ENCODE measurements at regions not wholly inside any gene's neighbourhood (a gene's known extent, or its start where the extent isn't known, plus 50 kb on each side); places are given as distances from the start of the nearest gene placed in this dataset.
"Not testable (repeated sequence)": the region's sequence is repeated elsewhere in the genome, so short reads cannot be mapped to it uniquely, and the experiment has no call there.

DNA sequence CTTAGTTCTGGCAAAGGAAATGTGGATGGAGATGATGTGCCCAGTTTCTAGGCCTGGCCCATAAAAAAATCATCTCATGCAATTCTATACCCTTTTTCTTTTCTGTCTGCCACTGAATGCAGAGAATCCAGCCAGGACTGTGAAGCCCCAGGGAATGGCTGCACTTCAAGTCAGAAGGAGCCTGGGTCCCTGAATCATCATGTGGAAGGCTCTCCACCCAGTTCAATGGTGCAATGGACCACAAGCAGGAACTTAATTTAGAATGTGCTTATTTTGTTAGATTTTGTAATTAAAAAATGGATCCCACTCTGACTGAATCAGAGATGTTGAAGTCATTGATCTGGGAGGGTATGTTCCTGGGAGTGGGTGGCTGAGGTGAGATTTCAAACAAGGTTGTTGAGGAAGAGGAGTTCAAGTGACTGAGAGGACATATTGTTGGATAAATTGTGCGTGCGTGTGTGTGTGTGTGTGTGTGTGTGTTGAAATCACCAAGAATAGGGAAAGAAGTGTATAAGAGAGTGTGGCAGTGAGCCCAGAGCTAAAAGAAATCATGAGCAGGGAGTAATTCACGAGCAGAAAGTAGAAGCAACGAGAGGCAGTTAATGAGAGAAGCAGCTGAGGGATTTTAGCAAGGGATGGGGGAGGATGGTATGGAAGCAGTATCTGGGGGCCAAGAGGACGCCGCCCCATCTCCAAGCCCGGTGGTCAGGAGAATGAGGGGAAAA, 125.4 kb downstream of the TMX1 start:
- DNase-seq (ENCODE audit: low read depth): no peak

DNA sequence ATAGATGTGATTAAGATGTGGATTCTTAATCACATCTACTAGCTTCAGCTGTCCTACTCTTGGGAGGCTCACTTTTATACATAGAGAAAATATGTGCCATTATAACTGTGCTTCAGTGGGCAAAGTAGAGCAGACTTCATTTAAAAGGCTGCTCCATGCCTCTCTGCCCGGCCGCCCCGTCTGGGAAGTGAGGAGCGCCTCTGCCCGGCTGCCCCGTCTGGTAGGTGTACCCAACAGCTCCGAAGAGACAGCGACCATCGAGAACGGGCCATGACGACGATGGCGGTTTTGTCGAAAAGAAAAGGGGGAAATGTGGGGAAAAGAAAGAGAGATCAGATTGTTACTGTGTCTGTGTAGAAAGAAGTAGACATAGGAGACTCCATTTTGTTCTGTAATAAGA, 126.4 kb downstream of the TMX1 start:
- not testable (repeated sequence) for H3K4me3 ChIP-seq (ENCODE audit: low read depth, low read length); DNase-seq (ENCODE audit: low read depth); H3K36me3 ChIP-seq (ENCODE audit: control insufficient read depth, insufficient read depth, low read length)

More for the DNA sequence above, 125.4 kb downstream of the TMX1 start:
- Histone ChIP-seq H3K4me3 (ENCODE audit: low read depth, low read length) (no peak overlapping the region), H3K36me3 (ENCODE audit: control insufficient read depth, insufficient read depth, low read length) (no peaks in the 10 kb centered on the region), H3K27me3 (ENCODE audit: control insufficient read depth, insufficient read depth, low read length) (no peaks in the 10 kb centered on the region)
- TF ChIP-seq CTCF (IDR thresholded peaks at IDR 0.05; ENCODE audit: insufficient read depth, low read length, poor library complexity, severe bottlenecking): no peak

DNA sequence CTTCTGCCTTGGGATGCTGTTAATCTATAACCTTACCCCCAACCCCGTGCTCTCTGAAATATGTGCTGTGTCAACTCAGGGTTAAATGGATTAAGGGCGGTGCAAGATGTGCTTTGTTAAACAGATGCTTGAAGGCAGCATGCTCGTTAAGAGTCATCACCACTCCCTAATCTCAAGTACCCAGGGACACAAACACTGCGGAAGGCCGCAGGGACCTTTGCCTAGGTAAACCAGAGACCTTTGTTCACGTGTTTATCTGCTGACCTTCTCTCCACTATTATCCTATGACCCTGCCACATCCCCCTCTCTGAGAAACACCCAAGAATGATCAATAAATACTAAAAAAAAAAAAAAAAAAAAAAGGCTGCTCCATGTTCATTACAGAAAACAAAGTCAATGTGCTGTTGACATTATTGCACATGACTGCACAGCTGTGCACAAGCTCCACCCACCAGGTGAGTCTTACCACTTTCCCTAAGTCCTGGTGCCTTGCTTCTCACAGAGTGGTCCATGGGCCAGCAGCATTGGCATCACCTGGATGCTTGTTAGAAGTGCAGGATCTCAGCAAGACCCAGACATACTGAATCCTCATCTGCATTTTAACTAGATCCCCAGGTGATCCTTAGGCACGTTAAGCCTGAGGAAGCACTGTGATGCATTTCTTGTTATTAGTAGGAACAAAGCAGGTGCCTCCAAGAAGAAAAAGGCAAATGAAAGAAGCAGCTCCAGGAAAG, 127.0 kb downstream of the TMX1 start:
- not testable (repeated sequence) for H3K4me3 ChIP-seq (ENCODE audit: low read depth, low read length); H3K36me3 ChIP-seq (ENCODE audit: control insufficient read depth, insufficient read depth, low read length); DNase-seq (ENCODE audit: low read depth); H3K27me3 ChIP-seq (ENCODE audit: control insufficient read depth, insufficient read depth, low read length)

More for the DNA sequence above, 126.4 kb downstream of the TMX1 start:
- not testable (repeated sequence) for H3K27me3 ChIP-seq (ENCODE audit: control insufficient read depth, insufficient read depth, low read length)

GRCh38 chr14:51367600-51367931, 127.5 kb downstream of the TMX1 start:
- no peak overlapping the region for H3K4me3 ChIP-seq (ENCODE audit: low read depth, low read length)
- no peak for TF ChIP-seq CTCF (IDR thresholded peaks at IDR 0.05; ENCODE audit: insufficient read depth, low read length, poor library complexity, severe bottlenecking)
- no peaks in the 10 kb centered on the region for H3K36me3 ChIP-seq (ENCODE audit: control insufficient read depth, insufficient read depth, low read length)
- no peaks in the 10 kb centered on the region for H3K27me3 ChIP-seq (ENCODE audit: control insufficient read depth, insufficient read depth, low read length)
- no peak for DNase-seq (ENCODE audit: low read depth)

DNA sequence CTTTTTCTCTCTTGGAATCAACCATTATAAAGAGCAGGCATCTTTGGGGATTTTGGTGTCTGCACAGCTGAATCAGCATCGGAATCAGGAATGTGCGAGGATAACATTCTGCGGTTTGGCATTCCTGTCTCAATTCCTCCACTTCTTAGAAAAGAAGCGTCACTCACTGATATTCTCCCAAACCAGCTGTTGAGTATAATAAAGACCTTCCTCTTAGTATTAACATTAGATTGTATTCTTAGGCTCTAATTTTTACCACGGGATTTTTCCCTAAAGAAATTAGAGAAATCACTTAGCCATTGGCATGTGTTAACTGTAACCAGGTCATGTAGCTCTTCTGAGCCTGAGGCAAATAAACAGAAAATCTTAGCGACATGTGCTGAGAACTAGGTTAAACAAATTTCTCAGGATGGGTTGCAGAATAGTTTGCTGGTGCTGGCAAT, 128.7 kb downstream of the TMX1 start:
- H3K27me3 ChIP-seq (ENCODE audit: control insufficient read depth, insufficient read depth, low read length): no peaks in the 10 kb centered on the region
- no peak for TF ChIP-seq CTCF (IDR thresholded peaks at IDR 0.05; ENCODE audit: insufficient read depth, low read length, poor library complexity, severe bottlenecking)
- DNase-seq (ENCODE audit: low read depth): no peak
- H3K4me3 ChIP-seq (ENCODE audit: low read depth, low read length): no peak overlapping the region
- no peaks in the 10 kb centered on the region for H3K36me3 ChIP-seq (ENCODE audit: control insufficient read depth, insufficient read depth, low read length)

DNA sequence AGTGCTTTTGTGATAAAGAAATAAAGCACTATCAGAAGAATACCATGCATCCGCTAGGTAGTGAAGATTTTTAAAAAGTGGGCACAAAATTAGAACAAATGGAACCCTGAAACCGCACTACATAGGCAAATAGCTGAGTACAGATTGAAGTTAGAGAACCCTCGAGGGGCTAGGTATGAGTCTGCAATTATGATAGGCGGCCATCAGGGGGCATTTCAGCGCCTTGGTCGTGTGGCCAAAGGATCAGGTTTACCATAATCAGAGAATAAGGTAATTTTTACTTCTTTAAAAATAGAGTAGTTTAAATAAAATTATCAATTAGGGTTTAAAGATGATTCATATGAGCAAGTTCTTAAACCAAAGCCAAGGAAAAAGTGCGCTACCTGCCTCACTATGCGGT, 129.8 kb downstream of the TMX1 start:
- no peaks in the 10 kb centered on the region for H3K27me3 ChIP-seq (ENCODE audit: control insufficient read depth, insufficient read depth, low read length)
- no peak for DNase-seq (ENCODE audit: low read depth)
- H3K36me3 ChIP-seq (ENCODE audit: control insufficient read depth, insufficient read depth, low read length): no peaks in the 10 kb centered on the region
- TF ChIP-seq CTCF (IDR thresholded peaks at IDR 0.05; ENCODE audit: insufficient read depth, low read length, poor library complexity, severe bottlenecking): no peak
- H3K4me3 ChIP-seq (ENCODE audit: low read depth, low read length): no peak overlapping the region

Data from kidney epithelial cell (primary cell).